ENCODE measurements at regions not wholly inside any gene's neighbourhood (a gene's known extent, or its start where the extent isn't known, plus 50 kb on each side); places are given as distances from the start of the nearest gene placed in this dataset.

- TF ChIP-seq CTCF (IDR thresholded peaks at IDR 0.05): no peak
- peaks cover 51% of the 10 kb centered on the region for H3K27me3 Mint-ChIP-seq (ENCODE audit: unreplicated experiment)
- DNase-seq (ENCODE audit: extremely low spot score, unreplicated experiment): no peak
- H3K4me3 Mint-ChIP-seq (ENCODE audit: unreplicated experiment): peak overlapping the region; percentile 63
- no peaks in the 10 kb centered on the region for H3K9me3 Mint-ChIP-seq (ENCODE audit: unreplicated experiment)
- H3K4me1 Mint-ChIP-seq (ENCODE audit: unreplicated experiment): peaks cover 13% of the 10 kb centered on the region
- no peaks in the 10 kb centered on the region for H3K36me3 Mint-ChIP-seq (ENCODE audit: unreplicated experiment)
- H3K27ac Mint-ChIP-seq (ENCODE audit: unreplicated experiment): no peak overlapping the region
These were observed 305.7 kb upstream of the KCNN2 start for GRCh38 chr5:114056185-114056538.

GRCh38 chr5:114060866-114061265, 301.0 kb upstream of the KCNN2 start:
- Mint-ChIP-seq H3K4me3 (ENCODE audit: unreplicated experiment) (no peak overlapping the region), H3K4me1 (ENCODE audit: unreplicated experiment) (peaks cover 5% of the 10 kb centered on the region)
- no peak for TF ChIP-seq CTCF (IDR thresholded peaks at IDR 0.05)

GRCh38 chr5:114062932-114063867, 298.7 kb upstream of the KCNN2 start:
- DNase-seq (ENCODE audit: extremely low spot score, unreplicated experiment): no peak
- H3K9me3 Mint-ChIP-seq (ENCODE audit: unreplicated experiment): no peaks in the 10 kb centered on the region
- no peak overlapping the region for H3K4me3 Mint-ChIP-seq (ENCODE audit: unreplicated experiment)
- H3K4me1 Mint-ChIP-seq (ENCODE audit: unreplicated experiment): no peaks in the 10 kb centered on the region
- peaks cover 25% of the 10 kb centered on the region for H3K27me3 Mint-ChIP-seq (ENCODE audit: unreplicated experiment)
- no peak overlapping the region for H3K27ac Mint-ChIP-seq (ENCODE audit: unreplicated experiment)
- TF ChIP-seq CTCF (IDR thresholded peaks at IDR 0.05): peak; percentile 26
- H3K36me3 Mint-ChIP-seq (ENCODE audit: unreplicated experiment): no peaks in the 10 kb centered on the region

More at GRCh38 chr5:114060866-114061265, 301.0 kb upstream of the KCNN2 start:
- Mint-ChIP-seq H3K27ac (ENCODE audit: unreplicated experiment) (no peak overlapping the region), H3K9me3 (ENCODE audit: unreplicated experiment) (no peaks in the 10 kb centered on the region), H3K27me3 (ENCODE audit: unreplicated experiment) (peaks cover 36% of the 10 kb centered on the region), H3K36me3 (ENCODE audit: unreplicated experiment) (no peaks in the 10 kb centered on the region)
- DNase-seq (ENCODE audit: extremely low spot score, unreplicated experiment): no peak

- no peak for TF ChIP-seq CTCF (IDR thresholded peaks at IDR 0.05)
- Mint-ChIP-seq H3K27me3 (ENCODE audit: unreplicated experiment) (peaks cover 16% of the 10 kb centered on the region), H3K27ac (ENCODE audit: unreplicated experiment) (no peak overlapping the region), H3K4me1 (ENCODE audit: unreplicated experiment) (no peaks in the 10 kb centered on the region), H3K9me3 (ENCODE audit: unreplicated experiment) (no peaks in the 10 kb centered on the region), H3K36me3 (ENCODE audit: unreplicated experiment) (no peaks in the 10 kb centered on the region), H3K4me3 (ENCODE audit: unreplicated experiment) (no peak overlapping the region)
- no peak for DNase-seq (ENCODE audit: extremely low spot score, unreplicated experiment)
These were observed 296.0 kb upstream of the KCNN2 start for GRCh38 chr5:114065912-114066311.

GRCh38 chr5:114070093-114070722, 291.7 kb upstream of the KCNN2 start:
- Mint-ChIP-seq H3K27me3 (ENCODE audit: unreplicated experiment) (peaks cover 30% of the 10 kb centered on the region), H3K4me3 (ENCODE audit: unreplicated experiment) (no peak overlapping the region), H3K4me1 (ENCODE audit: unreplicated experiment) (no peaks in the 10 kb centered on the region), H3K36me3 (ENCODE audit: unreplicated experiment) (no peaks in the 10 kb centered on the region), H3K9me3 (ENCODE audit: unreplicated experiment) (no peaks in the 10 kb centered on the region), H3K27ac (ENCODE audit: unreplicated experiment) (no peak overlapping the region)
- TF ChIP-seq CTCF (IDR thresholded peaks at IDR 0.05): no peak
- DNase-seq (ENCODE audit: extremely low spot score, unreplicated experiment): no peak

Measured in osteocyte (in vitro differentiated cells).